ENCODE measurements at regions not wholly inside any gene's neighbourhood (a gene's known extent, or its start where the extent isn't known, plus 50 kb on each side); places are given as distances from the start of the nearest gene placed in this dataset.

GRCh38 chr5:3948838-3949237 lies 353.2 kb downstream of the IRX1 start:
- DNase-seq, result no peak
- no peaks in the 10 kb centered on the region for H3K4me1 Mint-ChIP-seq (ENCODE audit: low read depth)
- no peaks in the 10 kb centered on the region for H3K36me3 Mint-ChIP-seq (ENCODE audit: insufficient read depth)
- ATAC-seq, result no peak
- H3K4me3 Mint-ChIP-seq, result no peak overlapping the region
- H3K9me3 Mint-ChIP-seq, result peaks cover 5% of the 10 kb centered on the region
- no peaks in the 10 kb centered on the region for H3K27me3 Mint-ChIP-seq (ENCODE audit: low read depth)

DNA sequence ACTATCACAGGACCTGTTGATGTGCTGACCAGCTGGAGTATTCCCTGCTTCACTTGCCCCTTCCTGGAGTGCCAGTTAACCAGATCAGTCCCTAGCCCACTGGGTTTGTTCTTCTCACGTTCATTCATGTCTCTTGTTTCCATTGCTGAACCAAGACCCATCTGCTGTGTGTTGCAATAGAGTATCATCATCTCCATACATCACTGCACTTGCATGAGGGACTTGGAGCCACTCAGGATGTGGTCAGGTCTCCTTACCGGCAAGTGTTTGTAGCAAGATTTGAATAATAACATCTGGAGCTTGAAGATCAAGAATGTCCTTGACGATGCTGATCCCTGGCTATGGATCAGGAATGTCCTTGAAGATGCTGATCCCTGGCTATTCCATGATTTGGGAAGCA lies 358.6 kb downstream of the IRX1 start:
- ATAC-seq, result no peak
- no peaks in the 10 kb centered on the region for H3K36me3 Mint-ChIP-seq (ENCODE audit: insufficient read depth)
- H3K27me3 Mint-ChIP-seq (ENCODE audit: low read depth), result no peaks in the 10 kb centered on the region
- no peaks in the 10 kb centered on the region for H3K4me1 Mint-ChIP-seq (ENCODE audit: low read depth)
- peaks cover 15% of the 10 kb centered on the region for H3K9me3 Mint-ChIP-seq
- H3K4me3 Mint-ChIP-seq, result no peak overlapping the region
- DNase-seq, result no peak

GRCh38 chr5:3954633-3955032 lies 359.0 kb downstream of the IRX1 start:
- ATAC-seq, result no peak
- no peaks in the 10 kb centered on the region for H3K4me1 Mint-ChIP-seq (ENCODE audit: low read depth)
- DNase-seq, result no peak
- no peak overlapping the region for H3K4me3 Mint-ChIP-seq
- H3K27me3 Mint-ChIP-seq (ENCODE audit: low read depth), result no peaks in the 10 kb centered on the region
- no peaks in the 10 kb centered on the region for H3K36me3 Mint-ChIP-seq (ENCODE audit: insufficient read depth)
- peaks cover 14% of the 10 kb centered on the region for H3K9me3 Mint-ChIP-seq

DNA sequence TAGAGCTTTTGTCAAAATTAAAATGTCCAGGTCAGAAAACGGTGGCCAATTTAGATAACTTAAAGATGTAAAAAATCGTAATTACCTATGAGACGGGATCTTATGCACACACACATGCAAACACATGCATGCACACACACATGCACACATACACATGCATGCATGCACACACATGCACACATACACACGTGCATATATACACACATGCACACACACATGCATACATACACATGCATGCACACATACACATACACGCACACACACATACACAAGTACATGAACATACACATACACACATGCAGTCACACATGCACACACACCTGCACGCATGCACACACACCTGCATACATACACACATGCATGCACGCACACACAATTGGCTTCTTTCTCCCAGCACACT lies 362.0 kb downstream of the IRX1 start:
- no peak overlapping the region for H3K4me3 Mint-ChIP-seq
- H3K36me3 Mint-ChIP-seq (ENCODE audit: insufficient read depth), result no peaks in the 10 kb centered on the region
- ATAC-seq (no peak), DNase-seq (no peak)
- H3K9me3 Mint-ChIP-seq, result peaks cover 19% of the 10 kb centered on the region
- H3K27me3 Mint-ChIP-seq (ENCODE audit: low read depth), result no peaks in the 10 kb centered on the region
- H3K4me1 Mint-ChIP-seq (ENCODE audit: low read depth), result no peaks in the 10 kb centered on the region

DNA sequence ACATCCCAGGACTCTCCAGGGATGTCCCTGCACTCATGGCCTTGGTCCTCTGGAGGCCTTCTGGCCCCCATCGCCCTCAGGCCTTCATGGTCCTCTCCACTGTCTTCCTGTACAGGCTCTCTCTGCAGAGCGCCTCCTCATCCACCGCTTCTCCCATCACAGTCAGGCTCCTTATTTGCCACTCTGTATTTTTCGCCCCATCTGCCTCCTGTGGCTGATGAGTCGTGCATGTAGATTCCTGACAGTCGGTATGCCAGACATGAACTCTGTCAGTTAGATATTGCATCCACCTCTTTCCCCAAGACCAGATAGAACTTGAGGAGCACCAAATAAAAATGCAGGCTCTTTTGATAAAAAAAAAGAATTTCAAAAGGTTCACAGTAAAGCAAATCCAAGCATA lies 362.8 kb downstream of the IRX1 start:
- no peak for ATAC-seq
- no peaks in the 10 kb centered on the region for H3K4me1 Mint-ChIP-seq (ENCODE audit: low read depth)
- H3K4me3 Mint-ChIP-seq, result no peak overlapping the region
- no peaks in the 10 kb centered on the region for H3K36me3 Mint-ChIP-seq (ENCODE audit: insufficient read depth)
- DNase-seq, result no peak
- H3K27me3 Mint-ChIP-seq (ENCODE audit: low read depth), result no peaks in the 10 kb centered on the region
- H3K9me3 Mint-ChIP-seq, result peaks cover 21% of the 10 kb centered on the region

GRCh38 chr5:3962113-3962512 lies 366.5 kb downstream of the IRX1 start:
- no peak for ATAC-seq
- Mint-ChIP-seq H3K4me3 (no peak overlapping the region), H3K36me3 (ENCODE audit: insufficient read depth) (no peaks in the 10 kb centered on the region), H3K4me1 (ENCODE audit: low read depth) (no peaks in the 10 kb centered on the region), H3K9me3 (peaks cover 24% of the 10 kb centered on the region), H3K27me3 (ENCODE audit: low read depth) (no peaks in the 10 kb centered on the region)
- no peak for DNase-seq

GRCh38 chr5:3963652-3964051 lies 368.0 kb downstream of the IRX1 start:
- H3K9me3 Mint-ChIP-seq, result peaks cover 25% of the 10 kb centered on the region
- H3K27me3 Mint-ChIP-seq (ENCODE audit: low read depth), result no peaks in the 10 kb centered on the region
- no peak overlapping the region for H3K4me3 Mint-ChIP-seq
- no peaks in the 10 kb centered on the region for H3K4me1 Mint-ChIP-seq (ENCODE audit: low read depth)
- DNase-seq (no peak), ATAC-seq (no peak)
- no peaks in the 10 kb centered on the region for H3K36me3 Mint-ChIP-seq (ENCODE audit: insufficient read depth)

DNA sequence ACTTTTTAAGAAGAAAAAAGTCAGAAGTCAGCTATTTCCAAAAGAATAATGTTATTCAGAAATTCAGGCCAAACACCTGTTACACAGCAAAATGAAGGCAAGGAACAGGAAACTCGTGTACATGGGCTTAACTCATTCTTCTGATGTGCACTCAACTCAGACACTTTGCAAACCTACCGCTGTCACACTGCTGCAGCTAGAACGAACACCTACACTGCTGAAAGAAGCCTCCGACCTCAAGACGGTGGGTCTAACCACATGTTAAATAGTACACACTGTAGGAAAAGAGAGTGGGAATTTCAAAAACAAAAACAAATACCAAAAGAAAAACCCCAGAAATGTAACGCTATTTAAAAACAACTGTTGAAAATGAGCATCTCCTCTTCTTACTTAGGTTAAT lies 384.5 kb downstream of the IRX1 start:
- no peaks in the 10 kb centered on the region for H3K27me3 Mint-ChIP-seq (ENCODE audit: low read depth)
- no peaks in the 10 kb centered on the region for H3K36me3 Mint-ChIP-seq (ENCODE audit: insufficient read depth)
- ATAC-seq (no peak), DNase-seq (no peak)
- H3K4me1 Mint-ChIP-seq (ENCODE audit: low read depth), result no peaks in the 10 kb centered on the region
- H3K9me3 Mint-ChIP-seq, result peaks cover 20% of the 10 kb centered on the region
- H3K4me3 Mint-ChIP-seq, result no peak overlapping the region

GRCh38 chr5:3987867-3988266 lies 392.2 kb downstream of the IRX1 start:
- DNase-seq, result no peak
- H3K4me1 Mint-ChIP-seq (ENCODE audit: low read depth), result no peaks in the 10 kb centered on the region
- H3K27me3 Mint-ChIP-seq (ENCODE audit: low read depth), result no peaks in the 10 kb centered on the region
- H3K9me3 Mint-ChIP-seq, result peaks cover 15% of the 10 kb centered on the region
- H3K4me3 Mint-ChIP-seq, result no peak overlapping the region
- H3K36me3 Mint-ChIP-seq (ENCODE audit: insufficient read depth), result no peaks in the 10 kb centered on the region
- ATAC-seq, result no peak

- Mint-ChIP-seq H3K9me3 (peaks cover 5% of the 10 kb centered on the region), H3K4me3 (no peak overlapping the region), H3K27me3 (ENCODE audit: low read depth) (no peaks in the 10 kb centered on the region), H3K36me3 (ENCODE audit: insufficient read depth) (no peaks in the 10 kb centered on the region), H3K4me1 (ENCODE audit: low read depth) (no peaks in the 10 kb centered on the region)
- ATAC-seq (no peak), DNase-seq (no peak)
These were observed 398.3 kb downstream of the IRX1 start for GRCh38 chr5:3993856-3994473.

- DNase-seq (no peak), ATAC-seq (no peak)
- H3K36me3 Mint-ChIP-seq (ENCODE audit: insufficient read depth), result no peaks in the 10 kb centered on the region
- H3K9me3 Mint-ChIP-seq, result peaks cover 5% of the 10 kb centered on the region
- no peak overlapping the region for H3K4me3 Mint-ChIP-seq
- no peaks in the 10 kb centered on the region for H3K4me1 Mint-ChIP-seq (ENCODE audit: low read depth)
- H3K27me3 Mint-ChIP-seq (ENCODE audit: low read depth), result no peaks in the 10 kb centered on the region
These were observed 399.0 kb downstream of the IRX1 start for GRCh38 chr5:3994628-3995027.

- no peak for ATAC-seq
- no peaks in the 10 kb centered on the region for H3K4me1 Mint-ChIP-seq (ENCODE audit: low read depth)
- H3K27me3 Mint-ChIP-seq (ENCODE audit: low read depth), result no peaks in the 10 kb centered on the region
- H3K36me3 Mint-ChIP-seq (ENCODE audit: insufficient read depth), result no peaks in the 10 kb centered on the region
- peaks cover 5% of the 10 kb centered on the region for H3K9me3 Mint-ChIP-seq
- no peak for DNase-seq
- H3K4me3 Mint-ChIP-seq, result no peak overlapping the region
These were observed 400.5 kb downstream of the IRX1 start for GRCh38 chr5:3995954-3996619.

DNA sequence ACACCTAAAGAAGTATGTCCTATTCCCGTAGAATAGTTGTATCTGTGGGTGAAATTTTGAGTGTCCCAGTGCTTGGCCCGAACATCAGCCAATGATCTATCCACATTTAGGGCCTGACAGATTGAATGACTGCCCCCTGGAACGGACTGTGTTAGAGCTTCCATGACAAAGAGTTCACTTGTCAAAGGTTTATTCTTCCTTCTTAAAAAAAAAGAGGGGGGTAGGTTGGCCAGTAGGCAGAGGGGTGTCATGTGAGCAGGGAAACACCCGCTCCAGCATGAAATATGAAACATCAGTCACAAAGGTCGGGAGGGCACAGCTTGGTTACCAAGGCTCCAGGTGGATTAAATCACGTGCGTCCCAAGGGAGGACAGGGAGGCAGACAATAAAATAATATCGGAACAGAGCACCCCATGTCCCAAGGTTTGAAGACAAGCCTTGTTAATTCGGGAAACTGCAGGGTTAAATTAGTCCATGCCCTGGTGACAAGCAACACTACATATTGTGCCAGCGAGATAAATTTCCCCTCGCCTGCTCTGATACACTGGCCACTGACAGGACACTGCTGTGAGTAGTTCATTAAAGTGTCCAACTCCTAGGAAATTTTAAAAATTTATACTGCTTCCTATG lies 401.2 kb downstream of the IRX1 start:
- no peak overlapping the region for H3K4me3 Mint-ChIP-seq
- H3K27me3 Mint-ChIP-seq (ENCODE audit: low read depth), result no peaks in the 10 kb centered on the region
- H3K9me3 Mint-ChIP-seq, result peaks cover under 1% of the 10 kb centered on the region
- DNase-seq, result no peak
- no peaks in the 10 kb centered on the region for H3K4me1 Mint-ChIP-seq (ENCODE audit: low read depth)
- no peak for ATAC-seq
- no peaks in the 10 kb centered on the region for H3K36me3 Mint-ChIP-seq (ENCODE audit: insufficient read depth)

DNA sequence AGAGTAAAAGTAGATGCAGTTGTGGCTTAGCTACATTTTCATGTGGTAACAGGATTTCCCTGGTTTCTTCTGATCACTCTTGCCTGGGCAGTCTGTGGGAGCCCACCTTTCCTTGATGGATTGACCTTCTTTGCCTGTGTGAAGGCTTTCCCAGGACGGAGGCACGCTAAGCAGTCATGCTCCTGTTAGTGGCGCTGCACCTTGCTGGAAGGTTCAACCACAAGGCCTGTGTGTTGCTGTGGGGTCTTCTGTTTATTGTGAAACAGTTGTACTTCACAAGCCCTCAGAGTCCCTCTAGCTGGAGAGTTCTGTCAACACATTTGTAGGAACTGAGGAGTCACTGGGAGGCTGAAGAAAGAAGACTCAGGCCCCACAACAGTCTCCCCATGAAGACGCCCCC lies 402.0 kb downstream of the IRX1 start:
- H3K9me3 Mint-ChIP-seq, result no peaks in the 10 kb centered on the region
- DNase-seq (no peak), ATAC-seq (no peak)
- H3K27me3 Mint-ChIP-seq (ENCODE audit: low read depth), result no peaks in the 10 kb centered on the region
- H3K4me1 Mint-ChIP-seq (ENCODE audit: low read depth), result no peaks in the 10 kb centered on the region
- H3K4me3 Mint-ChIP-seq, result no peak overlapping the region
- no peaks in the 10 kb centered on the region for H3K36me3 Mint-ChIP-seq (ENCODE audit: insufficient read depth)

GRCh38 chr5:3999929-4000328 lies 404.3 kb downstream of the IRX1 start:
- H3K4me3 Mint-ChIP-seq, result no peak overlapping the region
- no peaks in the 10 kb centered on the region for H3K4me1 Mint-ChIP-seq (ENCODE audit: low read depth)
- no peaks in the 10 kb centered on the region for H3K27me3 Mint-ChIP-seq (ENCODE audit: low read depth)
- DNase-seq (no peak), ATAC-seq (no peak)
- no peaks in the 10 kb centered on the region for H3K9me3 Mint-ChIP-seq
- no peaks in the 10 kb centered on the region for H3K36me3 Mint-ChIP-seq (ENCODE audit: insufficient read depth)
